A549 (cell line): ENCODE measurements at regions not wholly inside any gene's neighbourhood (a gene's known extent, or its start where the extent isn't known, plus 50 kb on each side); places are given as distances from the start of the nearest gene placed in this dataset.

Source experiments
- ATAC-seq, 2 experiments: fragments of 200-7000 bp in 1 of 2; fragments of >200 bp in 1 of 2; cut with Nextera tagmentation in 1 of 2; cut with Tn5 transposase in 1 of 2; 3 replicates each; pipeline versions ENCODE4 v1.8.0 to v1.9.1; 2018 to 2020; ENCODE audit warnings: mild to moderate bottlenecking in 1 of 2, moderate library complexity in 1 of 2
- CTCF ChIA-PET: fragments of 300-600 bp; sonication (Branson Sonifier 250); formaldehyde crosslinking; extraction: SDS; loops from one replicate; lab custom pipeline; 2021; ENCODE audit warnings: antibody characterized with exemption, inconsistent platforms; lab: Yijun Ruan, JAX
- POLR2A ChIA-PET: fragments of 350-600 bp; formaldehyde crosslinking; extraction: SDS; loops from one replicate; lab custom pipeline; 2021; ENCODE audit warnings: antibody characterized with exemption, inconsistent platforms; lab: Yijun Ruan, JAX
- DNase-seq, 2 experiments: peaks; one replicate each; pipeline versions ENCODE4 v3.0.0 to v3.0.0-alpha.2; 2011 to 2016; ENCODE audit warnings: low read depth in 1 of 2, low spot score in 1 of 2
- FAIRE-seq: peaks from 2 replicates; lab custom pipeline; 2011; peaks lifted over from hg19 to GRCh38; lab: Jason Lieb, UNC
- H3K27ac ChIP-seq, 2 experiments: fragments of >200 bp; sonication (Bioruptor Twin); formaldehyde crosslinking; 3 replicates each; pipeline ENCODE4 v1.5.1; 2016 to 2017
- H3K4me1 ChIP-seq: fragments of >200 bp; sonication (Bioruptor Twin); formaldehyde crosslinking; 3 replicates; pipeline ENCODE4 v1.6.1; 2016
- H3K4me2 ChIP-seq: fragments of >200 bp; sonication (Bioruptor Twin); formaldehyde crosslinking; 3 replicates; pipeline ENCODE4 v1.6.1; 2016
- H3K4me3 ChIP-seq: fragments of >200 bp; sonication (Bioruptor Twin); formaldehyde crosslinking; 3 replicates; pipeline ENCODE4 v1.5.1; 2016
- H3K9me3 ChIP-seq: fragments of >200 bp; sonication (Bioruptor Twin); formaldehyde crosslinking; 3 replicates; pipeline ENCODE4 v1.6.1; 2016
- CBX2 ChIP-seq: fragments of 200-600 bp; sonication (generic); IDR thresholded peaks from 2 replicates; pipeline ENCODE4 v1.6.1; 2016; ENCODE audit warnings: low read depth, mild to moderate bottlenecking, borderline replicate concordance
- CBX8 ChIP-seq: fragments of 200-600 bp; sonication (generic); IDR thresholded peaks from 2 replicates; pipeline ENCODE4 v1.6.1; 2016
- EHF ChIP-seq: fragments of 250-450 bp; sonication (Bioruptor Pico); IDR thresholded peaks from 2 replicates; pipeline ENCODE4 v1.5.0; 2020; ENCODE audit warnings: mild to moderate bottlenecking
- EHMT2 ChIP-seq: fragments of 200-600 bp; sonication (generic); IDR thresholded peaks from 2 replicates; pipeline ENCODE4 v1.6.1; 2016; ENCODE audit warnings: antibody characterized with exemption, low read depth, mild to moderate bottlenecking, moderate library complexity
- FOSB ChIP-seq: fragments of 250-450 bp; sonication (Bioruptor Pico); IDR thresholded peaks from 2 replicates; pipeline ENCODE4 v1.5.0; 2020; ENCODE audit warnings: mild to moderate bottlenecking, moderate library complexity
- FOSL2 ChIP-seq, 2 experiments: fragments of 450-650 bp in 1 of 2; fragments of >200 bp in 1 of 2; sonication (Bioruptor Twin) in 1 of 2; formaldehyde crosslinking; IDR thresholded peaks; 2 replicates each; pipeline versions ENCODE4 v1.5.0 to v1.6.1; 2016 to 2020; ENCODE audit warnings: mild to moderate bottlenecking in 1 of 2, moderate library complexity in 1 of 2
- HOXB13 ChIP-seq: fragments of 250-450 bp; sonication (Bioruptor Pico); IDR thresholded peaks from 2 replicates; pipeline ENCODE4 v1.5.0; 2020; ENCODE audit warnings: low read depth, mild to moderate bottlenecking, moderate library complexity
- NPAS2 ChIP-seq: fragments of 250-450 bp; sonication (Bioruptor Pico); IDR thresholded peaks from 2 replicates; pipeline ENCODE4 v1.8.0; 2022; ENCODE audit warnings: mild to moderate bottlenecking, moderate library complexity, borderline replicate concordance
- POLR2AphosphoS2 ChIP-seq: conservative IDR thresholded peaks from 2 replicates; pipeline ENCODE4 v1.6.1; 2012; ENCODE audit warnings: low read length, improper control_type of control experiment, inconsistent platforms
- REST ChIP-seq: fragments of 200-600 bp; sonication (generic); IDR thresholded peaks from 2 replicates; pipeline ENCODE4 v1.6.1; 2016; ENCODE audit warnings: antibody characterized with exemption, mild to moderate bottlenecking, moderate library complexity
- TFCP2L1 ChIP-seq: fragments of 250-450 bp; sonication (Bioruptor Pico); IDR thresholded peaks from 2 replicates; pipeline ENCODE4 v1.5.0; 2021; ENCODE audit warnings: mild to moderate bottlenecking
- TP53 ChIP-seq: fragments of 250-450 bp; sonication (Bioruptor Pico); IDR thresholded peaks from 2 replicates; pipeline ENCODE4 v1.5.0; 2021; ENCODE audit warnings: mild to moderate bottlenecking, moderate library complexity
- ZNF302 ChIP-seq: fragments of 250-450 bp; sonication (Bioruptor Pico); IDR thresholded peaks from 2 replicates; pipeline ENCODE4 v1.9.0; 2021; ENCODE audit warnings: inconsistent platforms, mild to moderate bottlenecking, moderate library complexity
- WGBS: methylation state at CpG from one replicate; pipeline ENCODE4 v1.1.6; 2017; ENCODE audit errors: missing lambda C conversion rate; 5-methylcytosine and 5-hydroxymethylcytosine counted together
- TF ChIP-seq, protein P1 (sequence below): fragments of >200 bp; sonication (Bioruptor Twin); formaldehyde crosslinking; IDR thresholded peaks from 3 replicates; pipeline ENCODE4 v1.5.1; 2016
- TF ChIP-seq, protein P2 (sequence below): fragments of >200 bp; sonication (Bioruptor Twin); formaldehyde crosslinking; IDR thresholded peaks from 2 replicates; pipeline ENCODE4 v1.6.1; 2016
- TF ChIP-seq, protein P3 (sequence below): fragments of 250-450 bp; sonication (Bioruptor Pico); IDR thresholded peaks from 2 replicates; pipeline ENCODE4 v1.5.0; 2021; ENCODE audit warnings: mild to moderate bottlenecking, moderate library complexity, borderline replicate concordance

GRCh38 chr22:47681411-47682165, 919.1 kb downstream of the TBC1D22A start (continued):
- TF ChIP-seq, protein P1, sequence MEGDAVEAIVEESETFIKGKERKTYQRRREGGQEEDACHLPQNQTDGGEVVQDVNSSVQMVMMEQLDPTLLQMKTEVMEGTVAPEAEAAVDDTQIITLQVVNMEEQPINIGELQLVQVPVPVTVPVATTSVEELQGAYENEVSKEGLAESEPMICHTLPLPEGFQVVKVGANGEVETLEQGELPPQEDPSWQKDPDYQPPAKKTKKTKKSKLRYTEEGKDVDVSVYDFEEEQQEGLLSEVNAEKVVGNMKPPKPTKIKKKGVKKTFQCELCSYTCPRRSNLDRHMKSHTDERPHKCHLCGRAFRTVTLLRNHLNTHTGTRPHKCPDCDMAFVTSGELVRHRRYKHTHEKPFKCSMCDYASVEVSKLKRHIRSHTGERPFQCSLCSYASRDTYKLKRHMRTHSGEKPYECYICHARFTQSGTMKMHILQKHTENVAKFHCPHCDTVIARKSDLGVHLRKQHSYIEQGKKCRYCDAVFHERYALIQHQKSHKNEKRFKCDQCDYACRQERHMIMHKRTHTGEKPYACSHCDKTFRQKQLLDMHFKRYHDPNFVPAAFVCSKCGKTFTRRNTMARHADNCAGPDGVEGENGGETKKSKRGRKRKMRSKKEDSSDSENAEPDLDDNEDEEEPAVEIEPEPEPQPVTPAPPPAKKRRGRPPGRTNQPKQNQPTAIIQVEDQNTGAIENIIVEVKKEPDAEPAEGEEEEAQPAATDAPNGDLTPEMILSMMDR = no peak
- TF ChIP-seq, protein P2, sequence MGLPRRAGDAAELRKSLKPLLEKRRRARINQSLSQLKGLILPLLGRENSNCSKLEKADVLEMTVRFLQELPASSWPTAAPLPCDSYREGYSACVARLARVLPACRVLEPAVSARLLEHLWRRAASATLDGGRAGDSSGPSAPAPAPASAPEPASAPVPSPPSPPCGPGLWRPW = no peak

GRCh38 chr22:47678636-47679287, 916.3 kb downstream of the TBC1D22A start:
- no peak overlapping the region for H3K4me3 ChIP-seq
- H3K9me3 ChIP-seq = 0 out of 3 replicates have a peak, but pooled peaks cover under 1% of the 10 kb centered on the region
- no peak overlapping the region for H3K27ac ChIP-seq
- ChIA-PET CTCF (no interaction called here), POLR2A (no interaction called here)
- DNase-seq (no peak), FAIRE-seq (no peak), ATAC-seq (no peak)
- no peak overlapping the region for H3K4me2 ChIP-seq
- 29% methylated on average over 6 of the region's 7 CpGs for WGBS
- no peak for TF ChIP-seq CBX2
- H3K4me1 ChIP-seq = no peaks in the 10 kb centered on the region

DNA sequence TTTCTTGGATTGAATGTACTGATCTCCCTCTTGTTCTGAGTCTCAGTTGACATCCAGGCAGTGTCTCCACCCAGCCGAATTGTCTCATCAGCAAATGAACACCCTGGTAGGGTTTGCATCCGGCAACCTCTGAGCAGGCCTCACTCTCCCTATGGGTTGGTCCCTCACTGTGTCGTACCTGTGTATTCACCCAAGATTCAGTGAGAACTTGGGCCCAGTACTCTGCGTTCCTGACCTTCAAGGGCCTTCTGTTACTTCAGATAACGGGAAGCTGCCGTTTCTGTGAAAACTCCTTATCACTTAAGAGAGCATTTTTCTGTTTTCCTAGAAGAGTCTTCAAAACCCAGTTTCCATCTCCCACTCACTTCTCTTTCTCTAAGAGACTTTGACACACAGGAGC, 915.6 kb downstream of the TBC1D22A start:
- Histone ChIP-seq H3K4me3 (no peak overlapping the region), H3K9me3 (no peaks in the 10 kb centered on the region), H3K27ac (no peak overlapping the region), H3K4me1 (no peaks in the 10 kb centered on the region), H3K4me2 (no peak overlapping the region)
- FAIRE-seq (no peak), DNase-seq (no peak), ATAC-seq (no peak)
- 34% methylated on average over 6 of the region's 6 CpGs for WGBS
- ChIA-PET CTCF (no interaction called here), POLR2A (no interaction called here)
- TF ChIP-seq CBX8 (no peak), TFCP2L1 (CRISPR knock-in tag) (no peak), TP53 (no peak), EHMT2 (no peak), REST (no peak), POLR2AphosphoS2 (no peak), HOXB13 (CRISPR knock-in tag) (no peak), FOSB (CRISPR knock-in tag) (no peak), FOSL2 (IDR thresholded peaks at IDR 0.05) (no peak), FOSL2 (CRISPR knock-in tag; IDR thresholded peaks at IDR 0.05) (no peak), EHF (CRISPR knock-in tag) (no peak), NPAS2 (CRISPR knock-in tag) (no peak), ZNF302 (CRISPR knock-in tag) (no peak)
- TF ChIP-seq, protein P2 = no peak
- TF ChIP-seq, protein P3, sequence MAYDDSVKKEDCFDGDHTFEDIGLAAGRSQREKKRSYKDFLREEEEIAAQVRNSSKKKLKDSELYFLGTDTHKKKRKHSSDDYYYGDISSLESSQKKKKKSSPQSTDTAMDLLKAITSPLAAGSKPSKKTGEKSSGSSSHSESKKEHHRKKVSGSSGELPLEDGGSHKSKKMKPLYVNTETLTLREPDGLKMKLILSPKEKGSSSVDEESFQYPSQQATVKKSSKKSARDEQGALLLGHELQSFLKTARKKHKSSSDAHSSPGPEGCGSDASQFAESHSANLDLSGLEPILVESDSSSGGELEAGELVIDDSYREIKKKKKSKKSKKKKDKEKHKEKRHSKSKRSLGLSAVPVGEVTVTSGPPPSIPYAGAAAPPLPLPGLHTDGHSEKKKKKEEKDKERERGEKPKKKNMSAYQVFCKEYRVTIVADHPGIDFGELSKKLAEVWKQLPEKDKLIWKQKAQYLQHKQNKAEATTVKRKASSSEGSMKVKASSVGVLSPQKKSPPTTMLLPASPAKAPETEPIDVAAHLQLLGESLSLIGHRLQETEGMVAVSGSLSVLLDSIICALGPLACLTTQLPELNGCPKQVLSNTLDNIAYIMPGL (CRISPR knock-in tag) = no peak
- TF ChIP-seq, all 56 proteins: peak for 0
